Activated CD8-positive, alpha-beta memory T cell treated with anti-CD3 and anti-CD28 coated beads, Interleukin-2, amount 50 U/mL, for 24 hours (primary cell): ENCODE measurements at regions not wholly inside any gene's neighbourhood (a gene's known extent, or its start where the extent isn't known, plus 50 kb on each side); places are given as distances from the start of the nearest gene placed in this dataset.
"Not testable (repeated sequence)": the region's sequence is repeated elsewhere in the genome, so short reads cannot be mapped to it uniquely, and the experiment has no call there.

Source experiments
- DNase-seq: peaks from one replicate; pipeline ENCODE4 v3.0.0-alpha.2; 2020; ENCODE audit errors: extremely low read depth

DNA sequence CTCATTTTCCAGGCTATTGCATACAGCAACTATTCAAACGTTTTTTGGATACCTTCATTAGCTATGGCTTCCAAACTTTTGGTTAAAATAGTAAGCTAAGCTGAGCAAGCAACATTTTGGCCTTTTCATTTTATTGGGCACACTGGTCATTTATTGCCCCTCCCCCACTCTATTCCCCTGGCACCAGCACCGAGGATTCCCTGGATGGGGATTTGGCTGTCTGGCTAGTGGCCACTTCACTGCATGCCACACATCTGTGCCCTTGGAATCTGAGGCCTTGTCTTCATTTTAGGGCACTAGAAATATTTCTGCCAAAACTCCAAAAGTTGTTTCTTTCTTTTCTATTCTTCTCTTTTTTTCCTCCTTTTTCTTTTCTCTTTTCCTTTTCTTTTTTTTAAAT lies 980.7 kb downstream of the LTN1 start:
- DNase-seq: not testable (repeated sequence)

DNA sequence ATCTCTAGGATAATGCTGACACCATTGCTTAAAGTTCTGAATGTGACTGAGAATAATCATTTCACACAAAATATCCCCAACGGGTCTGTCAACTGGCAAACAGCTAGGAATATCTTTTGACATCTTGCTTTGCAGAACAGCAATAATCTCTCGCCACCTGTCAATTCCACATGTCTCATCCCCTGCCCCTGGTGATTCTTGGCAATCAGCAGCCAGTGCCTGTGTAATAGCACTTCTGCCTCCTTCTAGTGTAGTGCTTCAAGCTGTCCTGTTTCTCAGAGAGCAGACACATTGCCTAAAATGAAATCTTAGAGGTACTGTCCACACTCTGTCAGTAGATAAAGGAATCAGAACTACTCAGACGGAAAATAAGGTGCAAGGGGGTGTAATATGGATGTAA lies 984.4 kb downstream of the LTN1 start:
- not testable (repeated sequence) for DNase-seq

DNA sequence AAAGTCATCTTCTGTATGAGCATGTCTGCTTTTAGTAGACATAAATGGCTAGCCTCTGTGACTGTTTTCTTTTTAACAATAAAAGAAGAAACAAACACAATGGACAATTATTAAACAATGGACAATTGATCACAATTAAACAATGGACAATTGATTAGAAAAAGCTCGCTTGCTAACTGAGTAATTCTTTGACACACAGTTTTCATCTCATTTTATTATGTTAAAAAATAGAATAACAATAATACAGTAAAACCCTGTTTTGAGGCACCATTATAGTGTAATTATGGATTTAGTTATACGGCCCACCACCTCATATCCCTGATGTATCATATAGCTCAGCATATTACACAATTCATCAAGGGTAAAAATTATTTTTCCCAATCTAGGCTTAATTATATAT lies 989.0 kb downstream of the LTN1 start:
- DNase-seq: not testable (repeated sequence)

DNA sequence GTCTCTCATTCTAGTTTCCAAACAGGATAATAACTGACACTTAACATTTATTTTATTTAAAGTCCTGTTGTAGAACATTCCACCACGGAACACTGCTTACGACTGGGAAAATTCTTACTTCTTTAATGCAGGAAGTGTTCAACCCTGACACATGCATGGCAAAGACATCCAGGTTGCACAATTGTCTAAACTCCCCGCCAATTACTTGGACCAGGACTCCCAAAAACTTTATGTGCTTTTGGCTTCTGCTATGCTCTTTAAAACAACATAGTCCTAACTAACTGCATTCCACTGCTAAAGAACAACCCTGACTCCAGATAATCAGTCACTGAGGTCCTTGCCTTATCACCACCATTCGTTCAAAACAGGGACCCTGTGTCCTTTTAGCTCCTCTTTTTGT lies 995.8 kb downstream of the LTN1 start:
- not testable (repeated sequence) for DNase-seq

DNA sequence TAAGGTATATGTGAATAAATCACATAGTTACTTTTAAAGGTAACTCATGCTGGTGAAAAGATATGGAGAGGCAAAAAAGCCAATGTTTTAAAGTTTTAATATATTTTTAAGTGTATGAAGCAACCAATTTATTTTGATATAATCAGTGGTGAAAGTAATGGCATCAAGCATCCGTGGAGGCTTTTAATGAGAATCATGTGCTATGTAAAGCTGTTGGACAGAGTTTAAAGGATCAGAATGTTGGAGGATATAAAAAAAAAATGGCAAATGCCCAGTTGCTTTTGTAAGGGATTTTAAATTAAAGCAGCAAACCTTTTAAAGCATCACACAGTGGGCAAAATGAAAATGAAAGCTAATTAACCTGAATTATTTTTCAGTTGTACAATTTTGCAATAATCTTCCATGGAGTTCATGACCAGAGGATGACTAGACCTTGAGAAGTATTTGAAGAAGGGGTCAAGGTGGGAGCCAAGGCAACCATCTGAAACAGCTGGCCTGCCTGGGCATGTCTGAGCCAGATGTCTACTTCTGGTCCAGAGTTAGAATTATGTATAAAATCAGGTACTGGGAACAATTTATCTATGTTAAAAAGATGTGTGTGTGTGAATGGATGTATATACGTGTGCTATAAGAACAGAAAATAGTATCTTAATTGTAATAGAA lies 1007.9 kb downstream of the LTN1 start:
- DNase-seq: not testable (repeated sequence)

DNA sequence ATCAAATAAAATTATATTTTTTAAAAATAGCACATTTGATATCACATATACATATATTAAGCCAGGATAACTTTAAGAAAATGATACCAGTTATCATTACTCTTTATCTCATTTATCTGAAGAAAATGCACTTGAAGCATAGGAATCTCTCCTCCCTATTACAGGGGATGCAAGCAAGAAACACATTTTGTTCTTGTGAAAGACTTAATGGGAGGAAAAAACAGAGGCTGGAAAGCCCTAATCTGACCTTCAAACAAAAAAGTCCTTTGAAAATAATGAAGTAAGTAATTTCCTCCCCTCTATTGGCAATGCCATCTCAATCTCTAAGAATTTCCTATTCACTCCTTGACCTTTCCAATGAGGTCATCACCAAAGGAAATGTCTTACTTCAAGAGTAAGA lies 1012.6 kb upstream of the ADAMTS5 start:
- DNase-seq: not testable (repeated sequence)

DNA sequence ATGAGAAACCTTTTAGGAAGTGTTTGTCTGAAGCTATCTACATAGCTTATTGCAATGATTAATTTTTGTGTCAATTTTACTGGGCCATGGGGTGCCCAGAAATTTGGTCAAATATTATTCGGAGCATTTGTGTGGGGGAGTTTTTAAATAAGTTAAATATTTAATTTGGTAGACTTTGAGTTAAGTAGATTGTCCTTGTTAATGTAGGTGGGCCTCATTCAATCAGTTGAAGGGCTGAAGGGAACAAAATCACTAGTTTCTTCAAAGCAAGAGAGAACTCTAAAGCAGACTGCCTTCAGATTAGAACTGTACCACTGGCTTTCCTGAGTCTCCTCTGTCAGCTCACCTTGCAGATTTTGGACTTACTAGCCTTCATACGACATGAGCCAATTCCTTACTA lies 1008.6 kb upstream of the ADAMTS5 start:
- no peak for DNase-seq

DNA sequence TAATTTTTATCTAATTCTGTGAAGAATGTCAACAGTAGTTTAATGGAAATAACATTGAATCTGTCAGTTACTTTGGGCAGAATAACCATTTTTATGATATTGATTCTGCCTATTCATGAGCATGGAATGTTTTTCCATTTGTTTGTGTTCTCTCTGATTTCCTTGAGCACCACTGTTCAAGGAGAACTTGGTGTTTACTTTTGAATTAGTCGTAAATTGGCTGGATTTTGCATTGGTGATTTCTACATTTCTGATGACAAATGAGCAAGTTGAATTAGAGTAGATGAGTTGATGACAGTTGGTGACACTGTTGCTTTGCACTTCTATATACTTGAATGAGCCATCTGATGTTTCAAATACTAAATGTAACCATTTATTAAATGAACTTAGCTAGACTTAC lies 1007.3 kb upstream of the ADAMTS5 start:
- DNase-seq: not testable (repeated sequence)

GRCh38 chr21:27968240-27968639 lies 1001.4 kb upstream of the ADAMTS5 start:
- not testable (repeated sequence) for DNase-seq

DNA sequence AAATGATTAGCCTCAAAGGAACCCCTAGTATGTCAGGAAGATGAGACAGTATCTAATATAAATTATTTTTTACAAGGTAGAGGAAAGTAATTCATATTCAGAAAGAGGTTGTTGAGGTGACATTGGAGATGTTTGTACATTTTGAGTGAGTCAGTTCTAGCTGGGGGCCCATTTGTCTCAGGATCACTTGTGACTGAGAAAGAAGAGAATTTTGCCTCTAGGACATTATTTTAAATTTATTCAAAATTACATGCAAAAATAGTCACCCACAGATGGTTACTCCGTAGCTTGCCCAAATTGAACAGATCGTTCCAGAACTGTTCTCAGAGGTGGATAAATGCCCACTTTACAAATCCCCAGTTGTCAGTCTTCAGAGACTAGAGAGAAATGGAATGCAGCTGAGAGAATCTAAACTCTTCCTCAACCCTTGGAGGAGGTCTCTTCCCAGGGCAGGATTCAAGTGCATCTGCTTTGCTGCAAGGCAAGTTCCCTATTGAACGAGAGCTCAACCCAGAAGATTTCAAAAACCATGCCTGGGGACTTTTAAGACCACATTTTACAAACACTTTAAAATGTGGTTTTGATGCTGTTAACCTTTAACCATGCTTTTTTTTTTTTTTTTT lies 987.8 kb upstream of the ADAMTS5 start:
- DNase-seq: no peak

DNA sequence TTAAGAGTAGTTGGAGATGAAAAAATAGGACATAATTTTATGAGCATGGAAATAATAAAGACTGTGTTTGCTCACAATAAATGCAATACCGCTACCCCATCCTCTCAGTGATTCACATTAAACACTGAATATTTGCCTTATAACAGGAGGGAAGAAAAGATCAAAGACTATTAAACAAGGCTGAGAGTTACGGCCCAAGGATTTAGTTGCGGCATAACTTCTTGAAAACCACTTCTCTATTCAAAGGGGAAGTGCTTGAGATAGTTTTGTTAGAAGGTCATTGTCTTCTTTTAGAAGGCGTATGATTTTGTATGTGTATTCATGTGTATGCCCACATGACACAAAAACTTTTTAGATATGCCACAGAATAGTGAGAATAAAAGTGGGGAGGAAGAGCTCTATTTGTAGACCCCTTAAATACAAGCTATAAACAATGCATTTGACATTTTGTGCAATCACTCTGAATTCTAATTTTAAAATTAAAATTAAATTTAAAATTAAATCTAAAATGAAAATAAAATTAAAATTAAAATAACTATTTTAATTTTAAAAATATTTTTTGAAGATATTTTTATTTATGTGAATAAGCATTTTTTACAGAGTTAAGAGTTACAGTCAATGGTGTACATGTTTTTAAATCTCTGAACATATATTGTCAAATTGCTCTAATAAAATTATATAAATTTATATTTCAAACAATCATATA lies 986.6 kb upstream of the ADAMTS5 start:
- no peak for DNase-seq

- not testable (repeated sequence) for DNase-seq
Observed at GRCh38 chr21:27949093-27949492, 982.2 kb upstream of the ADAMTS5 start.

DNA sequence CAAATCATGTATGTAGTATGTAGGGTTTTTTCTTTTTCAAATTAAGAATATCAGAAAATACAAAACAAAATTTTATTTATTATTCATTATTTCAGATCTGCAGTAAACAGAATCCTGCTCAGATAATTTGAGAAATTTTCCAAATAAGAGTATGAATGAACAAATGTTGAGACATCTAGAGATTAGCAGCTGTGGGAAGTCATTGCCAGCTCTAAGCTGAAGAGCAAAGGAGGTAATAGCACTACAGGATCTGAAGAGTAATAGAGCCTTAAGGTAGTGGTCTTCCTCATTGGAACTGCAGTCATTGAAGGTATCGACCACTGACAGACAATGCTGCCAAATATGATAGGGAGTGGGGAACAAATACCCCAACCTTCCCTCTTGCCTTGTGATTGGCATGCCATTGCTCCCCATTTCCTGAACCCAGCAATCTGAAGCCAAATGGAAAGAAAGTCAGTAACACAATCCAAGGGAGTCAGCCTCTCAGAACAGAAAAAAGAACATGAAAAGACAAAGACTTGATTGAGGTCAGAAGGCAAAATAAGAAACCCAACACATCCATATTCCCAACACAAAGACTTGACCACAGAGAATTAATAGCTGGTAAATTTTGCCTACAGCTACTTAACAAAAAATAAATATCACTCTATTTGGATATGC lies 963.4 kb upstream of the ADAMTS5 start:
- DNase-seq: not testable (repeated sequence)

DNA sequence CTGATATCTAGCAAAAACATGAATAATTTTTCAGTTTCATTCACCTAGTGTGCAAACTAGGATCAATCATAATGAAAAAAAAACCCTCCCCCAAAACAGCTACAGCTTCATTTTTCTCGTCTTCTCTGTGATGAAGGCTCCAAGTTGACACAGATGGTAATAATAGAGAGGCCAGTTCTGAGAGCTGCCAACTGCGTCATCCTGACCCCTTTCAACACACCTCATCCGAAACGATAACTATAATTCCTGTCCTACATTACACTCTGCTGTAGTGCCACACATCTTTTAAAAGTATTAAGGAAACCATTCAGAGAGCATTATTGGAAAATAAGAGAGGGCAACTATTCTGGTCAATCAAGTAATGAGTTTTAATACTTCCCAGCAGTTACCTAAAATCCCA lies 962.3 kb upstream of the ADAMTS5 start:
- DNase-seq: not testable (repeated sequence)

- DNase-seq: not testable (repeated sequence)
Observed at GRCh38 chr21:27928534-27929115, 961.7 kb upstream of the ADAMTS5 start.

GRCh38 chr21:27921421-27921820 lies 954.5 kb upstream of the ADAMTS5 start:
- DNase-seq: not testable (repeated sequence)

- DNase-seq: not testable (repeated sequence)
Observed at GRCh38 chr21:27917966-27918365, 951.1 kb upstream of the ADAMTS5 start.

GRCh38 chr21:27916326-27916725 lies 949.4 kb upstream of the ADAMTS5 start:
- DNase-seq: not testable (repeated sequence)

- not testable (repeated sequence) for DNase-seq
Observed at GRCh38 chr21:27912133-27912532, 945.2 kb upstream of the ADAMTS5 start.

- not testable (repeated sequence) for DNase-seq
Observed at GRCh38 chr21:27909487-27909886, 942.6 kb upstream of the ADAMTS5 start.

GRCh38 chr21:27908816-27909215 lies 941.9 kb upstream of the ADAMTS5 start:
- not testable (repeated sequence) for DNase-seq

- DNase-seq: not testable (repeated sequence)
Observed at GRCh38 chr21:27902904-27903303, 936.0 kb upstream of the ADAMTS5 start.
